AG10803 (cell line): ENCODE measurements at regions not wholly inside any gene's neighbourhood (a gene's known extent, or its start where the extent isn't known, plus 50 kb on each side); places are given as distances from the start of the nearest gene placed in this dataset.

Experiments used
- DNase-seq: peaks from one replicate; pipeline ENCODE4 v3.0.0; 2010; ENCODE audit warnings: low read depth
- H3K4me3 ChIP-seq: 2 replicates; pipeline ENCODE4 v1.5.1; 2011; ENCODE audit warnings: mild to moderate bottlenecking, low read length, control low read depth
- CTCF ChIP-seq: conservative IDR thresholded peaks from 2 replicates; pipeline ENCODE4 v1.5.1; 2011; ENCODE audit warnings: mild to moderate bottlenecking, low read length, control low read depth, inconsistent platforms

- no peak for DNase-seq
- no peak for TF ChIP-seq CTCF
- no peak overlapping the region for H3K4me3 ChIP-seq
These were observed 238.9 kb upstream of the GPR26 start for GRCh38 chr10:123427165-123427786.

DNA sequence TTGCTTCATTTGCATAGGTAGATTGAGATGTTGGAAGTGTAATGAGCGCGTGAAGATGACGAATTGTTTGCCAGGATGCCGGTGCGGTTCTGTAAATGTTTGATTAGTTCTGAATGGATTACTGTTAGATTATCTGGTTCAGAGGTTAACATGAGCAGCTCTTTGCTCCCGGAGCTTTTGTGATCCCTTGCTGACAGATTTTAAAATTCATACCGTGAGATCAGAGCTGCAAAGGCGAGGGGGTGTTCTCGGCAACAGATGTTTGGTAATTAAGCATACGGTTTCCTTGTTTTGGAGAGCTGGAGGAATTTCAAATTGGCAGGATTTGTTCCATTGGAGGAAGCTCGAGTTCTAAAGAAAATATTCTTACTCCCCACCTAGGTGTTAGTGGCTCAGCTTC, 237.8 kb upstream of the GPR26 start:
- no peak for DNase-seq
- no peak overlapping the region for H3K4me3 ChIP-seq
- no peak for TF ChIP-seq CTCF

DNA sequence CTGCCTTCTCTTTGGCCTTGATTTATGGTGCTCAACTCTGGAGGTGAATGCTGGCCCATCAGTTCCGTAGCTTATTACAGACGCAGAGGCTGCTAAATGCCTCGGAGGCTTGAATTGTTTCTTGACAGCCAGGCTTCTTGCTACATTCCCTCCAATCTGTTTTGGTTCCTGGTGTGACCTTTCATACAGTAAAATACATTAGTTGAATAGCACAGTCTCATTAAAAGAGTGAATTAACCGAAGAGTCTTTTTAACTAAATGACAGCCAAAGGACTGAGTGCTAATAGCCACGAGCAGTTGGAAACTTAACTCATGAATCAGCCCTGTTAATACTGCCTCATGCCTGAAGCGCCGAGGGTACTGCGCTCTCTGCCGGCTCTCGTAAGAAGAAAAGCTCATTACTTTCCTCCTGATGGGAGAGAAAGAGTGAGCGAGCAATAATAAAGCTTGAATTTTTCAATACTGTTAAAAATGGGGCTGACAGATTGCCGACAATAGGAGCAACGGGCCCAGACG, 236.4 kb upstream of the GPR26 start:
- TF ChIP-seq CTCF, result peak; percentile 18
- H3K4me3 ChIP-seq, result no peak overlapping the region
- peak; percentile 20 for DNase-seq

- TF ChIP-seq CTCF, result no peak
- no peak for DNase-seq
These were observed 232.6 kb upstream of the GPR26 start for GRCh38 chr10:123433539-123433938.

DNA sequence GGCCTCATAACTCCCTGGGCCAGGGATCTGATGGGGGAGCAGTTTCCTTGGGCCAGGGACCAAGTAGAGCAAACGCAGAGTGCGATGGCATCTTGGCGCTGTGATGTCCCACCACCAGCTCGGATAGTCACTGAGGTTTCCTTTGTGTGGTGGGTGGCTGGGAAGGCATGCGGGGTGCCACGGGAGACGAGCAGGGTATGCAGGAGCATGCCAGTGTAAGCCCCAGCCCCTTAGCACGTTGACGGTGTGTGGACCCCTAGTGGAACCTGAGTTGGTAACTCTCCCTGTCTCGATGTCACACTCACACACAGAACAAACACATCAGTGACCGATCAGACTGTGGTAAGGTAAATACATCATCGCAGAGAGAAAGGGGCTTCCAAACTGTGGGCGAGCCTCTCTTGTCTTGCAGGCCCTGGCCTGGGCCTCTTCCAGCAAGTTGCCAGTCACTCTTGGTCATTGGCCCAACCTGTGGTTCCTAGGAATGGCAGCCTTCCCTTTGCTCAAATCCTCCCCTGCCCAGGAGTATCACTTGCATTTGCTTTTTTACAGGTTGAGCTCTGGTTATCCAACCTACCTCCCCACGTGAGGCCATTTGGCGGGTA, 231.6 kb upstream of the GPR26 start:
- no peak for TF ChIP-seq CTCF
- DNase-seq, result no peak
- H3K4me3 ChIP-seq, result no peak overlapping the region

More at GRCh38 chr10:123433539-123433938, 232.6 kb upstream of the GPR26 start:
- H3K4me3 ChIP-seq, result no peak overlapping the region

GRCh38 chr10:123442901-123443300, 223.3 kb upstream of the GPR26 start:
- DNase-seq, result no peak
- TF ChIP-seq CTCF, result no peak
- no peak overlapping the region for H3K4me3 ChIP-seq

GRCh38 chr10:123443924-123444323, 222.2 kb upstream of the GPR26 start:
- no peak for TF ChIP-seq CTCF
- H3K4me3 ChIP-seq, result no peak overlapping the region
- DNase-seq, result no peak
